H1 (cell line): ENCODE measurements at regions not wholly inside any gene's neighbourhood (a gene's known extent, or its start where the extent isn't known, plus 50 kb on each side); places are given as distances from the start of the nearest gene placed in this dataset.

Experiments
- CTCF ChIA-PET: fragments of 300-600 bp; sonication (Branson Sonifier 250); formaldehyde crosslinking; loops from one replicate; lab custom pipeline; 2021; ENCODE audit not compliant: partially characterized antibody; lab: Charles Lee
- POLR2A ChIA-PET: fragments of 300-600 bp; sonication (Branson Sonifier 250); formaldehyde crosslinking; loops from one replicate; lab custom pipeline; 2021; ENCODE audit warnings: inconsistent platforms; ENCODE audit not compliant: partially characterized antibody; lab: Charles Lee
- DNase-seq, 2 experiments: peaks; one replicate each; pipeline versions ENCODE4 v3.0.0 to v3.0.0-alpha.2; 2010 to 2022; ENCODE audit warnings: low spot score in 2 of 2, low read depth in 1 of 2, mixed read lengths in 1 of 2
- FAIRE-seq: peaks from 2 replicates; lab custom pipeline; 2011; peaks lifted over from hg19 to GRCh38; lab: Jason Lieb, UNC
- H2AFZ ChIP-seq: 2 replicates; pipeline ENCODE4 v1.8.1; 2012; ENCODE audit warnings: low read length, inconsistent platforms
- H2AK5ac ChIP-seq: 2 replicates; pipeline ENCODE4 v1.6.1; 2013; ENCODE audit warnings: low read depth, low read length
- H2BK120ac ChIP-seq: replicated peaks from 2 replicates; pipeline ENCODE3; 2013; ENCODE audit warnings: low read depth, low read length, inconsistent platforms
- H2BK12ac ChIP-seq: 2 replicates; pipeline ENCODE4 v1.6.1; 2013; ENCODE audit warnings: low read depth, low read length
- H2BK15ac ChIP-seq: 2 replicates; pipeline ENCODE4 v1.6.1; 2013; ENCODE audit warnings: low read length
- H2BK20ac ChIP-seq: 2 replicates; pipeline ENCODE4 v1.6.1; 2013; ENCODE audit warnings: low read length
- H2BK5ac ChIP-seq: 2 replicates; pipeline ENCODE4 v1.6.1; 2013; ENCODE audit warnings: low read depth, low read length
- H3K14ac ChIP-seq: 2 replicates; pipeline ENCODE4 v1.6.1; 2013; ENCODE audit warnings: inconsistent platforms; ENCODE audit not compliant: insufficient read length
- H3K18ac ChIP-seq: 2 replicates; pipeline ENCODE4 v1.6.1; 2013; ENCODE audit warnings: low read length; ENCODE audit errors: extremely low read depth
- H3K23ac ChIP-seq: 2 replicates; pipeline ENCODE4 v1.6.1; 2013; ENCODE audit warnings: inconsistent platforms; ENCODE audit not compliant: insufficient read length
- H3K23me2 ChIP-seq: 2 replicates; pipeline ENCODE4 v1.6.1; 2013; ENCODE audit warnings: low read depth, low read length
- H3K27ac ChIP-seq: 2 replicates; pipeline ENCODE4 v1.6.1; 2011; ENCODE audit warnings: low read depth, low read length, inconsistent platforms
- H3K27me3 ChIP-seq, 4 experiments: replicated peaks in 1 of 4; 1 replicate in 1 of 4; 2 replicates in 3 of 4; pipeline versions ENCODE4 v1.6.1 to v1.8.1; 2011 to 2013; ENCODE audit warnings: low read length in 3 of 4, mild to moderate bottlenecking in 3 of 4, inconsistent platforms in 2 of 4, mixed read lengths in 2 of 4, moderate library complexity in 1 of 4; ENCODE audit not compliant: control insufficient read depth in 3 of 4, insufficient read depth in 3 of 4; ENCODE audit errors: extremely low read depth in 1 of 4
- H3K36me3 ChIP-seq, 4 experiments: 2 replicates each; pipeline versions ENCODE4 v1.6.1 to v1.8.1; 2011 to 2013; ENCODE audit warnings: mild to moderate bottlenecking in 4 of 4, low read length in 3 of 4, moderate library complexity in 2 of 4, control low read depth in 1 of 4, inconsistent platforms in 1 of 4; ENCODE audit not compliant: insufficient read depth in 4 of 4, control insufficient read depth in 2 of 4
- H3K4ac ChIP-seq: replicated peaks from 2 replicates; pipeline ENCODE3; 2013; ENCODE audit warnings: low read length, low read depth, mixed read lengths, inconsistent platforms; ENCODE audit not compliant: insufficient read length
- H3K4me1 ChIP-seq, 4 experiments: replicated peaks in 1 of 4; 1 replicate in 1 of 4; 2 replicates in 3 of 4; pipeline versions ENCODE4 v1.6.1 to v1.8.1; 2011 to 2013; ENCODE audit warnings: low read length in 3 of 4, inconsistent platforms in 2 of 4, mixed read lengths in 1 of 4; ENCODE audit not compliant: insufficient read depth in 4 of 4, control insufficient read depth in 3 of 4
- H3K4me2 ChIP-seq, 2 experiments: 2 replicates each; pipeline versions ENCODE4 v1.6.1 to v1.8.1; 2011 to 2013; ENCODE audit warnings: low read depth in 2 of 2, low read length in 2 of 2, control low read depth in 1 of 2, inconsistent platforms in 1 of 2, mild to moderate bottlenecking in 1 of 2; ENCODE audit not compliant: insufficient read depth in 1 of 2
- H3K4me3 ChIP-seq, 4 experiments: fragments of 200-600, 300-600 bp in 1 of 4; sonication (generic), shearing (Covaris generic), sonication (Bioruptor Twin) in 1 of 4; 2 replicates each; pipeline versions ENCODE4 v1.5.1 to v1.8.1; 2011 to 2016; ENCODE audit warnings: low read length in 4 of 4, low read depth in 3 of 4, control low read depth in 2 of 4, inconsistent platforms in 2 of 4, mild to moderate bottlenecking in 2 of 4, mixed read lengths in 1 of 4, moderate library complexity in 1 of 4; ENCODE audit not compliant: insufficient read depth in 2 of 4; ENCODE audit errors: extremely low read depth in 1 of 4
- H3K56ac ChIP-seq: replicated peaks from 2 replicates; pipeline ENCODE3; 2013; ENCODE audit warnings: low read depth, mild to moderate bottlenecking, mixed read lengths, low read length, inconsistent platforms; ENCODE audit not compliant: insufficient read length
- H3K79me1 ChIP-seq: 2 replicates; pipeline ENCODE4 v1.6.1; 2013; ENCODE audit warnings: low read depth, low read length, control low read depth
- H3K79me2 ChIP-seq, 2 experiments: 2 replicates each; pipeline versions ENCODE4 v1.6.1 to v1.8.1; 2012 to 2013; ENCODE audit warnings: low read length in 2 of 2, mild to moderate bottlenecking in 2 of 2, inconsistent platforms in 1 of 2; ENCODE audit not compliant: insufficient read depth in 2 of 2, control insufficient read depth in 1 of 2
- H3K9ac ChIP-seq, 4 experiments: replicated peaks in 1 of 4; 1 replicate in 1 of 4; 2 replicates in 3 of 4; pipeline versions ENCODE4 v1.6.1 to v1.8.1; 2011 to 2013; ENCODE audit warnings: low read depth in 3 of 4, low read length in 3 of 4, control low read depth in 2 of 4, mild to moderate bottlenecking in 2 of 4, moderate library complexity in 2 of 4, inconsistent platforms in 1 of 4; ENCODE audit errors: extremely low read depth in 1 of 4
- H3K9me3 ChIP-seq, 2 experiments: 2 replicates each; pipeline versions ENCODE4 v1.6.1 to v1.8.1; 2012 to 2013; ENCODE audit warnings: mild to moderate bottlenecking in 2 of 2, moderate library complexity in 2 of 2, control low read depth in 1 of 2, inconsistent platforms in 1 of 2, low read depth in 1 of 2, low read length in 1 of 2, mixed read lengths in 1 of 2; ENCODE audit not compliant: insufficient read depth in 2 of 2
- H4K20me1 ChIP-seq, 2 experiments: replicated peaks in 1 of 2; 2 replicates each; pipeline versions ENCODE3 to v1.8.1; 2011 to 2013; ENCODE audit warnings: inconsistent platforms in 2 of 2, low read length in 2 of 2, mild to moderate bottlenecking in 1 of 2; ENCODE audit not compliant: insufficient read depth in 2 of 2, control insufficient read depth in 1 of 2
- H4K5ac ChIP-seq: 2 replicates; pipeline ENCODE4 v1.6.1; 2013; ENCODE audit warnings: low read length, low read depth, mixed read lengths, inconsistent platforms; ENCODE audit not compliant: insufficient read length
- H4K8ac ChIP-seq: 2 replicates; pipeline ENCODE4 v1.8.0; 2013; ENCODE audit warnings: mild to moderate bottlenecking, moderate library complexity, low read length, inconsistent platforms; ENCODE audit not compliant: insufficient read depth; ENCODE audit errors: extremely low read depth
- H4K91ac ChIP-seq: replicated peaks from 2 replicates; pipeline ENCODE3; 2013; ENCODE audit warnings: low read length, mixed read lengths, inconsistent platforms; ENCODE audit not compliant: insufficient read length
- ASH2L ChIP-seq: fragments of 200-600, 300-600 bp; sonication (generic); IDR thresholded peaks from one replicate; pipeline ENCODE4 v1.7.1; 2017; ENCODE audit warnings: low read length
- BRCA1 ChIP-seq: IDR thresholded peaks from 2 replicates; pipeline ENCODE4 v1.6.1; 2012; ENCODE audit warnings: low read depth, low read length, improper control_type of control experiment
- CHD2 ChIP-seq: IDR thresholded peaks from 2 replicates; pipeline ENCODE4 v1.6.1; 2012; ENCODE audit warnings: low read length, improper control_type of control experiment
- CREB1 ChIP-seq: IDR thresholded peaks from 2 replicates; pipeline ENCODE4 v1.6.1; 2012; ENCODE audit warnings: inconsistent platforms
- E2F6 ChIP-seq: IDR thresholded peaks from 2 replicates; pipeline ENCODE4 v1.6.1; 2012; ENCODE audit warnings: inconsistent platforms
- GTF2F1 ChIP-seq: IDR thresholded peaks from 2 replicates; pipeline ENCODE4 v1.6.1; 2012; ENCODE audit warnings: low read depth, low read length, improper control_type of control experiment, borderline replicate concordance
- HDAC6 ChIP-seq: IDR thresholded peaks from one replicate; pipeline ENCODE4 v1.7.1; 2012; ENCODE audit warnings: low read depth, mild to moderate bottlenecking, inconsistent platforms, low read length, moderate library complexity
- JUND ChIP-seq: IDR thresholded peaks from 2 replicates; pipeline ENCODE4 v1.6.1; 2011; ENCODE audit warnings: mild to moderate bottlenecking, improper control_type of control experiment, low read length
- KDM4A ChIP-seq: IDR thresholded peaks from one replicate; pipeline ENCODE4 v1.7.1; 2012; ENCODE audit warnings: low read depth, mild to moderate bottlenecking, moderate library complexity, low read length, inconsistent platforms; ENCODE audit not compliant: severe bottlenecking
- NRF1 ChIP-seq: IDR thresholded peaks from 2 replicates; pipeline ENCODE4 v1.6.1; 2011; ENCODE audit warnings: mild to moderate bottlenecking, low read depth, low read length, improper control_type of control experiment
- RBBP5 ChIP-seq: IDR thresholded peaks from 2 replicates; pipeline ENCODE4 v1.7.1; 2012; ENCODE audit warnings: low read depth, mild to moderate bottlenecking, inconsistent platforms, low read length, moderate library complexity, borderline replicate concordance
- RFX5 ChIP-seq: IDR thresholded peaks from 2 replicates; pipeline ENCODE4 v1.6.1; 2011; ENCODE audit warnings: low read depth, low read length, improper control_type of control experiment, borderline replicate concordance
- SIX5 ChIP-seq: IDR thresholded peaks from 2 replicates; pipeline ENCODE4 v1.6.1; 2011; ENCODE audit warnings: mild to moderate bottlenecking, low read depth, low read length
- SP1 ChIP-seq: IDR thresholded peaks from 2 replicates; pipeline ENCODE4 v1.6.1; 2011; ENCODE audit warnings: low read depth, low read length
- SRF ChIP-seq: IDR thresholded peaks from 2 replicates; pipeline ENCODE4 v1.6.1; 2011; ENCODE audit warnings: mild to moderate bottlenecking, low read depth, low read length, moderate library complexity
- TAF1 ChIP-seq: IDR thresholded peaks from 2 replicates; pipeline ENCODE4 v1.6.1; 2011; ENCODE audit warnings: mild to moderate bottlenecking, low read depth, low read length
- TF ChIP-seq, protein P1 (sequence below): IDR thresholded peaks from 2 replicates; pipeline ENCODE4 v1.6.1; 2012; ENCODE audit warnings: inconsistent platforms

DNA sequence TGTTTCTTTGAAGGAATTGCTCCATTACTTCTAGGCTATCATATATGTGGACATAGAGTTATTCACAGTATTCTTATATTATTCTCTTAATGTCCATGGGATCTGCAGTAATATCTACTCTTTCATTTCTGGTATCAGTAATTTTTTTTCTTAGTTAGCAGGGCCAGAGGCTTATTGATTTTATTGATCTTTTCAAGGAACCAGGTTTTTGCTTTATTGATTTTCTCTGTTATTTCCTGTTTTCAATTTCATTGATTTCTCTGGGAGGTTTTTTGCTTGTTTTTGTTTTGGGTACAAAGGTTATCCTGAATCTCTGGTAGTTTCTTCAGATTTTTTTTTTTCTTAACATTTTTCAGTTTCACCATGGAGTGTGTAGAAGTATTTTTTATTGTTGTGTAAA, 60.1 kb upstream of the AP4E1 start:
- Histone ChIP-seq H3K27me3 (no peaks in the 10 kb centered on the region), H2AK5ac (no peak overlapping the region), H2BK12ac (no peak overlapping the region), H2BK15ac (no peak overlapping the region), H3K9me3 (no peaks in the 10 kb centered on the region), H3K4me1 (no peaks in the 10 kb centered on the region), H4K5ac (no peak overlapping the region), H3K23ac (no peak overlapping the region), H3K14ac (no peak overlapping the region), H3K23me2 (no peaks in the 10 kb centered on the region), H2AFZ (no peak overlapping the region), H3K4me2 (no peak overlapping the region), H3K4me3 (no peak overlapping the region), H3K56ac (no peak overlapping the region), H3K36me3 (no peaks in the 10 kb centered on the region), H3K27ac (no peak overlapping the region), H4K20me1 (no peaks in the 10 kb centered on the region), H2BK5ac (no peak overlapping the region), H4K8ac (no peak overlapping the region), H2BK20ac (no peak overlapping the region), H3K9ac (no peak overlapping the region), H3K79me1 (no peaks in the 10 kb centered on the region), H3K18ac (no peak overlapping the region), H4K91ac (no peak overlapping the region), H3K79me2 (no peaks in the 10 kb centered on the region), H2BK120ac (no peak overlapping the region), H3K4ac (no peak overlapping the region)
- ChIA-PET CTCF (no interaction called here), POLR2A (no interaction called here)
- DNase-seq (no peak), FAIRE-seq (no peak)
- TF ChIP-seq RFX5 (no peak), HDAC6 (no peak), KDM4A (no peak), CHD2 (no peak), GTF2F1 (no peak), ASH2L (no peak), E2F6 (no peak), SP1 (no peak), SRF (no peak), SIX5 (no peak), JUND (no peak), NRF1 (no peak), CREB1 (no peak), TAF1 (no peak), RBBP5 (no peak), BRCA1 (no peak)
- TF ChIP-seq, protein P1, sequence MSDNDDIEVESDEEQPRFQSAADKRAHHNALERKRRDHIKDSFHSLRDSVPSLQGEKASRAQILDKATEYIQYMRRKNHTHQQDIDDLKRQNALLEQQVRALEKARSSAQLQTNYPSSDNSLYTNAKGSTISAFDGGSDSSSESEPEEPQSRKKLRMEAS: no peak
